Activated CD4-positive, alpha-beta T cell treated with anti-CD3 and anti-CD28 coated beads for 48 hours (primary cell): ENCODE measurements at regions not wholly inside any gene's neighbourhood (a gene's known extent, or its start where the extent isn't known, plus 50 kb on each side); places are given as distances from the start of the nearest gene placed in this dataset.

Experiments
- DNase-seq: peaks from one replicate; pipeline ENCODE4 v3.0.0-alpha.2; 2020

DNA sequence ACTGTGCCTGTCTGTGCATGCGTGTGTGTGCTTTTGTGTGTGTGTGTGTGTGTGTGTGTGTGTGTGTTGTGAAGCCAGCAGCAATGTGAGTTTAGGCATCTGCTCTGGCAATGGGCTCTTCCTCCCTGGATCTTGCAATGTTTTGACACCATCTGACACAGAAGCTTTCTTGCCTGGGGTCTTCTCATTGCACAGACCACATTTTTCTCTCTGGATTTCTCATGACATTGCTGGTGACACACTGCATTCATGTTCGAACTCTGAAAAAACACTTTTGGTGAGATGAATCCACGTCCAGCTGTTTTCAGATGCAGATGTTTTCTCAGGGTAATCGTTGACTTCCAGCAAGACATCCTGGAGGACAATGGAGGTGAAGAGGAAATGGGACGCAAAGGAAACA, 63.0 kb upstream of the FZD8 start:
- DNase-seq, result no peak

DNA sequence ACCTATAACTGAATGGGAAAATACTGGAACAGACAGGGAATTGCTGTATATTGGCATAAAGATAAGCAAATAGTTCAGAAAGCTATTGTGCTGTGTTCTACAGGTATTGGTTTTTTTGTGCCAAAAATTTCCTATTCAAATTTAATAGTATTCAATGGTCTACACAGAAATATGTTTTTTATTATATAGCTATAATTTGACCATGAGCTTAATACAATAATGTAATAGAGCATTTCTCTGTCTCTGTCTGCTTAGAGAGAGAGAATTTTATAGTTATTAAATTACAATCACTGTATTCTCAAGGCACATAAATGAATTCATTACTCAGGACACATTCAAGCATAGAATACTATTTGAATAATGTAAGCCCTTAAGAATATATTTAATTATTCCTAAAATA, 62.3 kb upstream of the FZD8 start:
- DNase-seq, result no peak

DNA sequence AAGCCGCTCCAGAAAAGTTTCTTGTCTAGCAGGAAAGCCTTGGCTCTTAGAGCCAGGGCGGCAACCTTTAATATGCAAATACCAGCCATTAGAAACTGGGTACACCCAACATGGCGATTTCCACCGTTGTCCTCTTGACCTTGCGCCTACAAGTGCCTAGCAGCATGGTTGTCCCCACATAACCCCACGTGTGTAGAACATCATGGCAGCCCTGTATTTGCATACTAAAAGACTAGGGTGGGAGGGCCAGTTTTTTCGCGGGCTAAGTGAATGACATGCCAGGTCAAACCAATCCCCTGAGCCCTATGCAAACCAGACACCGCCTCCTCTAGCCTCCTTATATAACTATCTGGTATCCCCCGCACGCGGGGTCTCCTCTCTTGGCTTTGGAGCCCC, 58.4 kb upstream of the FZD8 start:
- no peak for DNase-seq

DNA sequence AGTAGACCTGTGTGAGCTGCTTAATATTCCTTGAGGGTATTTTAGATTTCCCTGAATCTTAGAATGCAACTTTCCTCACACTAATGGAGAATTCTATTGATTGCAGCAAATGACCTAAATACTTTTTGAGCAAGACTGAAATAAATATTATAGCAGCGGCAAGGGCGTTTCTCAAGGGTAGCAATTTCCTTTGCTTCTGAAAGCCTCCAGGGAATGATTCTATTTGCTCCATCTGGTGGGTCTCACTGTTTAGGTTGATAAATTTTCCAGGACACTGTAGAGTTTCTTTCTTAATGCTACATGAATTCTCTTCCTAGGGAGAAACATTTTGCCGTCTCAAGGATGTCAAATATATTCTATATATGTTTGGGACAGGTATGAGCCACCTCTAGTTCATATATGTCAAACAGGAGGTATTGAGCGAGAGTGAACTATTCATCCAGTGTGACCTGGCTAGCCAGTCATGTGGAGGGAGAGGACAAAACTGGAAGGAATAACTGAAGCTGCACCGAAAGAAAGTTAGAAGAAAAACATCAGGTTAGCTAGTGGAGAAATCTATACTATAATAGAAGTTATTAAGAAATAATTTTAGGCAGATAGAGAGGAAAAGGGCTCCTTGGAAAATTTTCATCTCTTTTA, 57.9 kb upstream of the FZD8 start:
- DNase-seq, result no peak

DNA sequence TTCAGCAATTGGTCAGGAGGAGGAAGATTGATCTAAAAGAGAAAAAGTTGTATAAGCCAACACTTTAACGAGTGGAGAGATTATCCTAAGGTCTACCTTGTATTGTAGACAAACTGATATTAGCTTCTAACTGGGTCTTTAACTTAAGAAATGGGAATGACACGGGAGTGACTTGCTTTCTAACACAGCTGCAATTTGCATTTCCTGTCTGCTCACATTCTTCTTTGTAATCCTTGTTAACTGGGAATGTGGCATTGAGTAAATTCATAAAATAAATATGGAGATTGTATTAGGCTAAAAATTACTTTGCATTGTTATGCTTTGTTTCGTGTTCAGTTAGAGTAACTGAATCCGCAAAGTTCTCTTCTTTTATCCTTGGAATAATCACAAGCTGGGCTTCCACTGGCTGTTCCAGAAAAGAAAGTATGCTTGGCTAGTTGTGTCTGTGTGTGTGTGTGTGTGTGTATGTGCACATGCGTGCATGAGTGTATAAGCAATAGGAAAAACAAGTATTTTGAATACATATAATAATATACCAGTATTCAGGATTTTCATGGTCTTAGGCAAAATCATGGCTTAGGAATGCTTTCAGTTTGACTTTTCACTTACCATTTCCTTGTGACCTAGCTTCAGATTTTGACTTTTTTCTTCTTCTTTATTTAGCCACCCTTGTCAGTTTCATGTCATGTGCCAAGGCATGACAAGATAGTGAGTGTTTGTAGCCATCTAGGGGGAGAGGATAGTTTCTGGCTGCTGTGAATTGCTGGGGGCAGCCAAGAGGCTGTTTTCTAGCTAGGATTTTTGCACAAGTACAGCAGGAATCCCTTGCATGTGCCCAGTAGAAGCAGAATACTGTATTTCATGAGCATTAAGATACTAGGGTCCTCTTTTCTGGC, 54.5 kb upstream of the FZD8 start:
- DNase-seq, result no peak

DNA sequence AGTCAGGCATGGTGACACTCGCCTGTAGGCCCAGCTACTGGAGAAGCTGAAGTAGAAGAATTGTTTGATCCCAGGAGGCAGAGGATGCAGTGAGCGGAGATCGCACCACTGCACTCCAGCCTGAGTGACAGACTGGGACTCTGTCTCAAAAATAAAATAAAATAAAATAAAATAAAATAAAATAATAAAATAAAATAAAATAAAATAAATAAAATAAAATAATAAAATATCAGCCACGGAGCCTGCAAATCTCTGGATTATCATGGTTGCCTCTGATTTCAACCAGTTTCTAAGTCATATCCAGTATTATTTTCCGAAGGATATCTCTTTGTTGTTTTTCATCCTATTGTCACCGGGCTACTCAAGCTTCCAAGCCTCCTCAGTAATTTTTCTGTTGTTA, 51.7 kb upstream of the FZD8 start:
- DNase-seq, result no peak
